ENCODE measurements at regions not wholly inside any gene's neighbourhood (a gene's known extent, or its start where the extent isn't known, plus 50 kb on each side); places are given as distances from the start of the nearest gene placed in this dataset.
A peak's percentile ranks its signal among the peaks of the same experiment; 100 is the strongest.
"Not testable (repeated sequence)": the region's sequence is repeated elsewhere in the genome, so short reads cannot be mapped to it uniquely, and the experiment has no call there.

- DNase-seq: no peak
Measured at GRCh38 chr20:39713076-39713840, 751.1 kb downstream of the DHX35 start.

GRCh38 chr20:39706184-39706663, 744.1 kb downstream of the DHX35 start:
- DNase-seq: no peak

- no peak for DNase-seq
Measured at GRCh38 chr20:39705032-39705431, 742.9 kb downstream of the DHX35 start.

GRCh38 chr20:39703357-39703756, 741.2 kb downstream of the DHX35 start:
- not testable (repeated sequence) for DNase-seq

- no peak for DNase-seq
Measured at GRCh38 chr20:39702701-39703349, 740.7 kb downstream of the DHX35 start.

- no peak for DNase-seq
Measured at GRCh38 chr20:39700528-39700927, 738.4 kb downstream of the DHX35 start.

- DNase-seq: no peak
Measured at GRCh38 chr20:39699166-39699725, 737.1 kb downstream of the DHX35 start.

GRCh38 chr20:39698752-39699151, 736.6 kb downstream of the DHX35 start:
- no peak for DNase-seq

- no peak for DNase-seq
Measured at GRCh38 chr20:39691151-39691862, 729.2 kb downstream of the DHX35 start.

GRCh38 chr20:39676857-39677391, 714.8 kb downstream of the DHX35 start:
- peak in 3 of 58 donors; percentile 1 to 8 (median 2) for DNase-seq

- DNase-seq: no peak
Measured at GRCh38 chr20:39676241-39676640, 714.1 kb downstream of the DHX35 start.

- no peak for DNase-seq
Measured at GRCh38 chr20:39674842-39675241, 712.7 kb downstream of the DHX35 start.

- no peak for DNase-seq
Measured at GRCh38 chr20:39670988-39671387, 708.8 kb downstream of the DHX35 start.

- DNase-seq: no peak
Measured at GRCh38 chr20:39669659-39670058, 707.5 kb downstream of the DHX35 start.

- DNase-seq: no peak
Measured at GRCh38 chr20:39668038-39668437, 705.9 kb downstream of the DHX35 start.

GRCh38 chr20:39661833-39662232, 699.7 kb downstream of the DHX35 start:
- DNase-seq: no peak

GRCh38 chr20:39660965-39661364, 698.8 kb downstream of the DHX35 start:
- no peak for DNase-seq

- no peak for DNase-seq
Measured at GRCh38 chr20:39660226-39660625, 698.1 kb downstream of the DHX35 start.

GRCh38 chr20:39658662-39659409, 696.7 kb downstream of the DHX35 start:
- DNase-seq: no peak

- DNase-seq: peak in 2 of 58 donors; percentile 1 to 10
Measured at GRCh38 chr20:39654171-39654570, 692.0 kb downstream of the DHX35 start.
